Ascending aorta (tissue), 2 donors: ENCODE measurements at regions not wholly inside any gene's neighbourhood (a gene's known extent, or its start where the extent isn't known, plus 50 kb on each side); places are given as distances from the start of the nearest gene placed in this dataset.

Experiments used
- DNase-seq, 2 donors: peaks; one replicate each; pipeline ENCODE4 v3.0.0-alpha.2; 2019; ENCODE audit warnings: low spot score in 2 of 2
- H3K27ac ChIP-seq, 2 donors: fragments of 200-600 bp; sonication (generic); one replicate each; pipeline ENCODE4 v1.5.1; 2016 to 2017; ENCODE audit warnings: mild to moderate bottlenecking in 1 of 2
- H3K27me3 ChIP-seq: fragments of 200-600 bp; sonication (generic); one replicate; pipeline ENCODE4 v1.5.1; 2017
- H3K36me3 ChIP-seq, 2 donors: fragments of 200-600 bp; sonication (generic); one replicate each; pipeline ENCODE4 v1.5.1; 2016
- H3K4me1 ChIP-seq, 2 donors: fragments of 200-600 bp; sonication (generic); one replicate each; pipeline ENCODE4 v1.5.1; 2016 to 2017; ENCODE audit warnings: mild to moderate bottlenecking in 1 of 2
- H3K4me3 ChIP-seq, 2 donors: fragments of 200-600 bp; sonication (generic); one replicate each; pipeline ENCODE4 v1.5.1; 2016 to 2017; ENCODE audit warnings: mild to moderate bottlenecking in 1 of 2
- H3K9me3 ChIP-seq, 2 donors: fragments of 200-600 bp; sonication (generic); one replicate each; pipeline ENCODE4 v1.5.1; 2016
- CTCF ChIP-seq, 3 experiments: fragments of 200-600 bp in 2 of 3; fragments of 450-650 bp in 1 of 3; sonication (generic) in 2 of 3; IDR thresholded peaks; one replicate each; pipeline ENCODE4 v1.5.1; 2016 to 2019; ENCODE audit warnings: antibody characterized with exemption in 3 of 3, mild to moderate bottlenecking in 1 of 3, moderate library complexity in 1 of 3
- intact Hi-C: fragments of 100-400 bp; cut with DNase I; formaldehyde crosslinking; loops from one replicate; pipeline ENCODE4 v1.15.1; 2023

DNA sequence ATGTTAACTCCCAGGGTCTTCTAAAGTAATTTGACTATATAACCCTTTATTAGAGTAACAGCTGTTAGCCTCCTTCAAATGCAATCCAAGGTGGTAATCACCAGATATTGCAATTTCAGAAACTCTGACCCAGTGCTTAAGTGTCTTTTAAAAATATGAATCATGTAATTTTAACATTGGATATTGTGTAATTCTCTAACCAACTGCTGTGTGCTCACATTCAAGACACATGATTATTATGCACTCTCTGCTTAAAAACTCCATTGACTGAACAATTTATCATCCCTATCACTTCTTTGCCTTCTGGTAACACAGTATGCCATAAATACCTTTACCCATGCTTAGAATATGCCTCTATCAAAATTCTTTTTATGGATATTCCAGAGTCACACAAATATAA lies 537.4 kb upstream of the RGS18 start:
- intact Hi-C loops = no loop called here
- Histone ChIP-seq H3K4me1 (no peaks in the 10 kb centered on the region), H3K36me3 (no peaks in the 10 kb centered on the region), H3K9me3 (no peaks in the 10 kb centered on the region), H3K4me3 (no peak overlapping the region), H3K27me3 (no peaks in the 10 kb centered on the region), H3K27ac (no peak overlapping the region)
- no peak for TF ChIP-seq CTCF (IDR thresholded peaks at IDR 0.05)
- no peak for DNase-seq

DNA sequence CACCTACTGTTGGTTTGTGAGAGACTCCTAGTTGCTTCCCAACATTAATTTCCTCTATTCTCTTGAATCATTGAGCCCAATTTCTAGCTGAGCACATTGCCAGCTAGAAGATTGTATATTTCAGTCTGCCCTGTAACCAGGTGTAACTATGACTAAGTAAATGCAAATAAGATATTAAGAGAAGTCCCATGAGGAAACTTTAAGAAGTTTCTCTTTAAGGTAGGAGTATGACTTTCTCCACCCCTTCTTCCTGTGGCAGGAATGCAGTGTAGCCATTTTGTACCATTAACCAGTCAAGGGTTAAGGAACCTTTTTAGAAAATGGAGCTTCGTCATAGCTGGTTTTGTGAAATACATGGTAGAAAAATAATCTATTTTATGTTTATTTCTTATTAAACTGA lies 534.2 kb upstream of the RGS18 start:
- no peaks in the 10 kb centered on the region for H3K27me3 ChIP-seq
- no peak overlapping the region for H3K4me3 ChIP-seq
- H3K36me3 ChIP-seq = no peaks in the 10 kb centered on the region
- no peaks in the 10 kb centered on the region for H3K4me1 ChIP-seq
- DNase-seq = no peak
- H3K27ac ChIP-seq = no peak overlapping the region
- no peak for TF ChIP-seq CTCF (IDR thresholded peaks at IDR 0.05)
- intact Hi-C loops = no loop called here
- no peaks in the 10 kb centered on the region for H3K9me3 ChIP-seq

GRCh38 chr1:191629836-191630235 lies 528.4 kb upstream of the RGS18 start:
- Histone ChIP-seq H3K9me3 (no peaks in the 10 kb centered on the region), H3K4me1 (no peaks in the 10 kb centered on the region), H3K27ac (no peak overlapping the region), H3K36me3 (no peaks in the 10 kb centered on the region), H3K27me3 (no peaks in the 10 kb centered on the region), H3K4me3 (no peak overlapping the region)
- intact Hi-C loops = no loop called here
- no peak for DNase-seq
- no peak for TF ChIP-seq CTCF (IDR thresholded peaks at IDR 0.05)

- TF ChIP-seq CTCF (IDR thresholded peaks at IDR 0.05) = no peak
- Histone ChIP-seq H3K36me3 (no peaks in the 10 kb centered on the region), H3K27ac (no peak overlapping the region), H3K4me3 (no peak overlapping the region), H3K4me1 (no peaks in the 10 kb centered on the region), H3K27me3 (no peaks in the 10 kb centered on the region), H3K9me3 (no peaks in the 10 kb centered on the region)
- intact Hi-C loops = no loop called here
- no peak for DNase-seq
Observed at GRCh38 chr1:191634801-191635508, 523.3 kb upstream of the RGS18 start.

- Histone ChIP-seq H3K4me3 (no peak overlapping the region), H3K9me3 (no peaks in the 10 kb centered on the region), H3K4me1 (no peaks in the 10 kb centered on the region), H3K27me3 (no peaks in the 10 kb centered on the region), H3K27ac (no peak overlapping the region), H3K36me3 (no peaks in the 10 kb centered on the region)
- no peak for DNase-seq
- intact Hi-C loops = no loop called here
- TF ChIP-seq CTCF (IDR thresholded peaks at IDR 0.05) = no peak
Observed at GRCh38 chr1:191636345-191636744, 521.9 kb upstream of the RGS18 start.
